Sciatic nerve (tissue), 2 donors: ENCODE measurements at regions not wholly inside any gene's neighbourhood (a gene's known extent, or its start where the extent isn't known, plus 50 kb on each side); places are given as distances from the start of the nearest gene placed in this dataset.

ENCODE experiments used
- ATAC-seq: fragments of 200-7000 bp; cut with Tn5 transposase; one replicate; pipeline ENCODE4 v1.9.1; 2020; ENCODE audit warnings: mild to moderate bottlenecking, moderate library complexity
- DNase-seq: peaks from one replicate; pipeline ENCODE4 v3.0.0-alpha.2; 2020; ENCODE audit warnings: low spot score
- intact Hi-C: fragments of 100-400 bp; cut with DNase I; formaldehyde crosslinking; loops from one replicate; pipeline ENCODE4 v1.14.2; 2022
- donor health status: DM: no; HTN: no; CAD: no.
- donor health status: DM: no; HTN: no; CAD: no.

DNA sequence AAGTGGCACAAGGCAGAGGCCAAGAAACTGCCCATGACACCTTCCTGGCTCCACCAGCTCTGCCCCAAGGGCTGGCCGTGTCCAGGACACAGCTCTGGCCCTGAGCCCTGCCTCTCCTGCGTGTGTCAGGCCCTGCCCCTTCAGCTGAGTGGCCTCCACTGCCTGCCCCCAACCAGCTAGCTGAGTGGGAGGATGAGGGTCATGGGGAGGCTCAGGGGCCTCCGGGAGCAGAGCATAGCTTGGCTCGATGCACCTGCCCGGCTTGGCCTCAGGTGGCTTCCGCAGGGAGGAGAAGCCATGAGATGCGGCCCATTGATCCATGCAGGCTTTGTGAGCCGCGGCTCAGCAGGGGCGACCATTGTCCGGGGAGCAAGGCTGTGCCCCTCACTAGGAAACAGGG lies 108.7 kb upstream of the TTC34 start:
- ATAC-seq (no peak), DNase-seq (no peak)
- intact Hi-C loops: no loop called here

DNA sequence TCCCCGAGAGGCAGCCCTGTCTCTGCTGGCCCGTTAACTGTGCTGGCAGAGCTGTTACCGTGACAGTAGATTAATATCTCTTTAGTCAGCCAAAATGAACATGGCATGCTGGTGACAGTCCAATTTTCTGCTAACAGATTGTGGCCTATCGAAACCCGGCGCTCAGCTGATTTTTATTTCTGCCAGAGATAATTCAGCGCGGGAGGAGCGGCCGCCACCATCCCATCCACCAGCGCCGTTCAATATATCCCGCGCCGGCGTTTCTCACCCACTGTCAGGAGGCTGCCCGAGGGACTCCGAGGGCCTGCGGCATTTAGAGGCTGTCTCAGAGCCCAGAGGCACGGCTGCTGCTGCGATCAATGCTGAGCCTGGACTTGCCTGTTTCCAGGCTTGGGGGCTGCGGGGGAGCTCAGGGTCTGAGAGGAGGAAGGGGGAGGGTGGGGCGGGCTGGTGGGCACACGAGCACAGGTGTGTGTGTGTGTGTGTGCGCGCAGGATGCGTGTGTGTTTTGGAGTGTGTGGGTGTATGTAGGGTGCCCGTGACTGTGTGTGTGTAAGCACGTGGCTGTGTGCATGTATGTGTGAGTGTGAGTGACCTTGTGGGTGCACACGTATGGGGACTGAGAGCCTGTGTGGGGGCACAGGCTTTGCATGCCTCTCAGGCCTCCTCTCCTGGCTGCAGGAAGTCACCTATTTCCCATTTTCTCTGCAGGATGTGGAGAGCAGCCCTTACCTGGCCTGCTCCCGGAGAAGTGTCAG lies 109.7 kb upstream of the ACTRT2 start:
- ATAC-seq: no peak
- no peak for DNase-seq
- intact Hi-C loops: no loop called here

DNA sequence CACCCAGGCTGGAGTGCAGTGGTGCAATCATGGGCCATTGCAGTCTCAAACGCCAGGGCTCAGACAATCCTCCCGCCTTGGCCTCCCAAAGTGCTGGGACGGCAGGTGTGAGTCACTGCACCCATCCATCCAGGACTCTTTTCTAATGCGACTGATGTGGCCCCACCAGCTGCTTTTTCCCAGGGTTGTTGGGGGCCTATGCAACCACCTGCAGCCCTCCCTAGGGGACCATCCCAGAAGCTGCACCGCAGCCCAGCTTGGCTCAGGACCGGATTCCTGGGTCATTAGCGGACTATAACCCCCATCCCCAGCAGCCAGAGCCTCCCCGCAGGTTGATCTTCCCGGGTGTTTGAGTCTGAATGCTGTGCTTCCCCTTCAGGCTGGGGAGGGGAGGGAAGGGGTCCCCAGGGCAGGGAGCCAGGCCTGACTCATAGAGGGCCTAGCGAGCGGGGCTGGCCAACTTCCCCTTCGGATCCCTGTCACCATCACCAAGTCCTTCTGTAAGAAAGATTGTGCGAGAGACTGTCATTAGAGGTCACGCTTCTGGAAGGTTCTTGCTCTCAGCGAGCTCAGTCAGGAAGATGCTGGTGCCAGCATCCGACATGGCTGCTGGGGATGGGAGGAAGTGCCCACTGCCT lies 108.7 kb upstream of the ACTRT2 start:
- DNase-seq (no peak), ATAC-seq (no peak)
- intact Hi-C loops: no loop called here

DNA sequence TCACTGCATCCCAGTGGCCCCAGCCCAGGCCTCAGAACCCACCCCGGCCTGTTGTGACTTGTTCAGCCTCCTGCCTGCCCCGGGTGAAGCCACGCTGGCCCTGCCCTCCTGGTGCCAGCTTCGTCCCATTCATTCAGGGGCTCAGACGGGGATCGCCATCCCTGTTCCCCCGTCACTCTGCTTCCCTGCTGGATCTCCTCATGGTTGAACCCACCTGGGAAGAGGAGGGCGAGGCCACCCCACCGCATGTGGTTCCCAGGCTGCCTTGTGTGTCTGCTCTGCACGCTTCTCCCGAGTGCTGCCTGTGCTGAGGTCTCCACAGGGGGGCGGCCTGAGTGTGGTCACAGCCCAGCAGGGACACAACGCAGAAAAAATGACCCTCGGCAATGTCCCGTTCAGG lies 108.2 kb upstream of the ACTRT2 start:
- intact Hi-C loops: no loop called here

DNA sequence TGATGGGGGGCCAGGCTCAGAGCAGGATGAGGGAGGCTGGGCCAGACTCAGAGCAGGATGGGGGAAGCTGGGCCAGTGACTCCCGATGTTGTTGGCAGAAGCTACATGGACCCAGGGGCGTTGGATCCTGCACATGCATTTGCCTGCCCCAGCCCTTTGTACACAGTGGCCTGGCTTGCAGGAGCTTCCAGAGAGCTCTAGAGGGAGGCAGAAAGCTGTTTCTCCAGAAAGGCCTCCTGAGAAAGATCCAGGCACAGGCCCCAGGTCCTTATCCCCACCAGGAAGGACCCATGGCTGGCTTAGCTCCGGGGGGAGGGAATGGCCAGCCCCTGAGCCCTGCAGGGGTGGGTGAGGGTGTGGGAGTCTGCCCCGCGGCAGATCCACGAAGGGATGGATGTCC lies 106.6 kb upstream of the ACTRT2 start:
- DNase-seq: no peak
- ATAC-seq: no peak
- intact Hi-C loops: no loop called here

More for the DNA sequence above, 108.2 kb upstream of the ACTRT2 start:
- ATAC-seq (no peak), DNase-seq (no peak)

DNA sequence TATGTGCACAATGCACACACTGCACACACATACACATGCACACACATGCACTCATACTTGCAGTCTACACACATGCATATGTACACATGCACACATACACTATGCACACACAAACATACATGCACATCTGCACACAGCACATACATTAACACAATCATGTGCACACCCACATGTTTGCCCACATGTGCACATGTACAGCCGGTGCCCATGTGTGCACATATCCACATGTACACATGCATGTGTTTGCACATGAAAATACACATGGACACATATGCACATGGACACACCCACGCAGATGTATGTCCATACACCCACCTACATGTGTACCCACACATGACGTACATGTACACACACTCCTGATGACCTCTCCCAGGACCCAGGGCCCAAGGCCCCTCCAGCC lies 105.1 kb upstream of the ACTRT2 start:
- no peak for ATAC-seq
- intact Hi-C loops: no loop called here
- DNase-seq: no peak

DNA sequence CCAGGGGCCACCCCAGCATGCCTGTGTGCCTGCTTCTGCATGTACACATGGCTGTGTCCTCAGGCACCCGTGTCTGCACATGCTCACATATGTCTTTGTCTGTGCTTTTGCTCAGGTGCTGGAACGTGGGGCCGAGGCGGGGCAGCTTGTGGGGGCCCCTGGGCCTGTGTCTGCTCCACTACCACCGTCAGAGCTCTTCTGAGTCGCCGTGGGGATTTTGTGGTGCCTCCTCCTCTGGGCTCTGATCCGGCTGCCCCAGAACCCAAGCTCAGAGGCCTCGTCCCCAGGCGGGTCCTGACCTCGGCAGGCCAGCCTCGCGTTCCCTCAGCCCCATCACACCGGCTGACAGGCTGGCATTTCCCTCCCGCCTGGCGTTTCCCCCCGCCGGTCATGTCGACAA lies 104.6 kb upstream of the ACTRT2 start:
- intact Hi-C loops: no loop called here
- DNase-seq (no peak), ATAC-seq (no peak)

DNA sequence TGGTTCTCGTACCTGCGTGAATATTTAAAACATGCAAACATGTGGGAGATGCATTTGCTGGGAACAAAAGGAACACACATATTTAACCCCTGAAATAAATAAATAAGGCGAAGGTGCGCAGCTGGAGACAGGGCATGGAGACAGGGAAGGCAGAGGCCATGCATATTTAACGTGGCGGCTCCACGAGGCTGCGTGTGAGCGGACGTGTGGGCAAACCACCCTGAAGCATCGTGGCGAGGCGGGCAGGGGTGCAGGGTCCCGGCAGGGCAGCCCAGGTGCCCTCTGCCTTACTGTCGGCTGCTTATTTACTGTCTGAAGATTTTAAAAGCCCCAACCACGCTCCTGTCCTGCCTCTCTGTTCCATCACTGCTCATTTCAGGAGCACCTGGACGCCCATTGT lies 104.0 kb upstream of the ACTRT2 start:
- DNase-seq (no peak), ATAC-seq (no peak)
- intact Hi-C loops: no loop called here

DNA sequence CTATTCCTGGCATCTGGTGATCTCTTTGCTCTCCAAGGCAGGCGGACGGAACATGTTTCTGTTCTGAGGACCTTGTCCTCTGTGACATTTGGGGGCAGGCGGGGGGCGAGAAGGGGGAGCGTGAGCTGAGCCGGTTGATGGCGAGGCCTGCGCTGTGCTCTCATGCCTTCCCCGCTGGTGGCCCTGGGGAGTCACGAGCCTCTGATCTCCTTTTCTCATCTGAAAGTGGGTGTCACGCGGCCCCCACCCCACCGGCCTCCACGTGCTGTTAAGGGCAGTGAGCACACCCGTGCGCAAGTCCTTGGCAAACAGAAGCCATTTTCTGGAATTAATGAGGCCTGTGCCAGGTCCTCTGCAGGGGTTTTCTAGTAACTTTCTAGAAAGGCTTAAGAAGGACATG lies 102.8 kb upstream of the ACTRT2 start:
- DNase-seq (no peak), ATAC-seq (no peak)
- intact Hi-C loops: no loop called here

DNA sequence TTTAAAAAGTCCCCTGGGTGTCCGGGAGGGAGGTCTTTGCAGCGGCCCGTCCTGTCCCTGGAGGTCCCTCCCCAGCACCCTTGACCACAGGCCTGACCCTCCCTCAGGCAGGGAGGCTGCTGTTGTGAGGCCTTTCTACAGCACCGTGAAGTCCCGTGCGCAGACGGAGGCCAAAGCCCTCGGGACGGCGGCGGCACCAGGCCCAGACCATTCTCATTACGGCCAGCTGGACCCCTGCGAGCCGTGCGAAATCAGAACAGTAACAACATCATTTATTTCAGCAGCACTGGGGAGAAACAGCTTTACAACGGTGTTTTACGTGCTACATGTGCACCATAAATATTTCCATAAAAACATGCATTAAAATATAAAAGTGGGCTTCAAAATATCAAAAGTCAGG lies 101.4 kb upstream of the ACTRT2 start:
- DNase-seq (no peak), ATAC-seq (no peak)
- intact Hi-C loops: no loop called here

DNA sequence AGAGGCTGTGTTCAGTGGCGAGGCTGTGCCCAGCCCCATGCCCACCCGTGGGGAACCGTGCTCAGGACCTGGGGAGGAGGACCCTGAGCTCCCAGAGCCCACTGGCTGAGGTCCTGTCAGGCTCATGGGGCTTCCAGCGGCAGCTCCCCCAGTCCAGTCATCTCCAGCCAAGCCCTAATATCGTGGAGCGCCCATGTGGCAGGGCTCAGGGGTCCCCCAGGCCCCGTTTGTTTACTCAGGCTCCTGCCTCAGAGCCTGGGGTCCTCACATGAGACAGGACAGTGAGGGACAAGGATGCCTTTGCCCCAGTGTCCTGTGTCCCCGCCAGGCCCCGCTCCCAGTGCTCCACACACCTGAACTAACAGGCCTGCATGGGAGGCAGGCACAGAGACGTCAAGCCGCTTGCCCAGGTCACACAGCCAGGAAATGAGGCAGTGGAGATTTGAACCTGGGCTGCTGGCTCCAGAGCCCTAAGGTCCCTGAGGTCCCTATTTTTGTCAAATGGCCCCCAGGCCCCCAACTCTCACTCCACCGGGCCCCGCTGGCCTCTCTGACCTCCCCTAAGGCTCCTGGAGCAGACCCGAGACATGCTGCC lies 100.7 kb upstream of the ACTRT2 start:
- DNase-seq: no peak
- intact Hi-C loops: no loop called here
- ATAC-seq: no peak

DNA sequence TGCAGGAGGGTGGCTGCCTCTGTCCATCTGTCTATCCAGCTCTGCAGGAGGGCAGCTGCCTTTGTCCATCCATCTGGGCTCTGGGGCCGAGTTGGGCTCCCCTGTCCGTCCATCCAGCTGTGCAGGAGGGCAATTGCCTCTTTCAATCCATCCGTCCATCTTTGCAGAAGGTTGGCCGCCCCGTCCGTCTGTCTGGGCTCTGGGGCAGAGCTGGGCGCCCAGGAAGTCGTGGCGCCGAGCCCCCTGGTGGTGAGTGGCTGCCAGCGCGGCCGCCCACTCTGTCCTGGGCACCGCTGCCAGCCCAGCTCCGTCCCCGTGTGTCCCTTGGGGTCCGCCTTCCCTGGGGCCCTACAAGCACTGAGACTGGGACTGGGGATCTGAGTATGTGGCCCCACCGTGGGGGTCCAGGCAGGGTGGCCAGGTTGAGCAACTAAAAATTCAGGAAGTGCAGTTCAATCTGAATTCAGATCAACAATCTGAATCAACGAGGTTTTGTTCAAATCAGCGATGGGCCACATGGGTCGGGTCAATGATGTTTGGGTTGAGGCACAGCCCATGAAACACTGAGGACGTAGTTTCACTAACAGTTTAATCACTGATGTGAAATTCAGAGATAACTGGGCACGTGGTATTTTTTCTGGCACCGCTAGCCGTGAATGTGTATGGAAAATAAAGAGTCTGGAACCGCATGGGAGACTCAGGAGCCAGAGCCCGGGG lies 99.1 kb upstream of the ACTRT2 start:
- peak; percentile 31 for ATAC-seq
- intact Hi-C loops: no loop called here
- no peak for DNase-seq

DNA sequence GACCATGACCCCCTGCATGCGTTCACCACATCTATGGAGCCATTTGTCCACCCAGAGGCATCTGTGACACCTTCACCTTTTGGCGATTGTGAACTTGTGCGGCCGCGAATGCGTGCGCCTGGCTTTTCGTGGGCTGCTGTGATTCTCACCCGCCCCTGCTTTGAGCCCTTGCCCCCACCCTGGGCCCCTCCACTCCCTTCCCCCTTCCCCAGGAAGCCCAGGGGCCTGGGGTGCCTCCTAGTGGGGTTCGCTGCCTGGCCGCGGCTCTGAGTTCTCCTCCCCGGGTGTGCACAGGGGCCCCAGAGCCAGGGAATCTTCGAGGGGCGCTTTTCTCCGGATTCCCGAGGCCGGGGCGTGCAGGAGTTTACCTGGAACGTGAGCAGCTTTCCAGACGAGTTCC lies 97.9 kb upstream of the ACTRT2 start:
- ATAC-seq (no peak), DNase-seq (no peak)
- intact Hi-C loops: no loop called here

DNA sequence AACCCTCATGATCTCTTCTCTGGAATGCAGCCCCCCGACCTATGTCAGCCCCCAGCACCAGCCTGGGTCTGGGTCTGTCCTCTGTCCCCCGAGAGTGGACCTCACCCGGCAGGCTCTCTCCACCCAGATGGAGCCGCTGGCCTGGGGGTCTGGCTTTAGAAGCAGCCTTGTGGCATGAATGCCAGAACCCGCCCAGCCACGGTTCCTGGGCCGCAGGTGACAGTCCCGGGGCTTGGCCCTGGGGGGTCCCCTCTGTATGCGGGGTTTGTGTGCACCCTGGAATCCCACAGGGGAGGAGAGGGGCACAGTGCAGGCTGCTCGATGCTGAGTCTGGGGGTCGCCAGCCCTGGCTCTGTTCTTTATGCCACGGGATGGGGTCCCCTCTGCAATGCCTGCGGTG lies 96.0 kb upstream of the ACTRT2 start:
- ATAC-seq (no peak), DNase-seq (no peak)
- intact Hi-C loops: no loop called here

DNA sequence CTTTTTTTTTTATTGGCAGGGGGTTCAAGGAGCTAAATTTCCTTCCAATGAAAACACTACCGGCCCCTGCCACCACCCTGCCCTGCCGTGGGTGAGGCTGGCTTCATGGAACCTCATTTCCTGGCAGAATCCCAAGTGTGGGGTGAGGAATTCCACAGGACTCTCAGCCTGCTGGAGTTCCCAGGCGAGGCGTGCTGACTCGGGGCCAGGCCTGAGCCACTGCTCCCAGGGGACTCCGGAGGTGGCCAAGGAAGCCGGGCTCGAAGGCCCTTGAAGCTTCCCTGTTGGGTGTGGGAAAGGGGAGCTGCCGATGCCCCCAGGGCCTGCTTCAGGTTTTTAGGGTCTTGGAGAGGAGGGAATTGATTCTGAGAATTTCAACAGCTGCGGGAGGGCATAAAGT lies 95.3 kb upstream of the ACTRT2 start:
- no peak for ATAC-seq
- intact Hi-C loops: no loop called here
- no peak for DNase-seq

DNA sequence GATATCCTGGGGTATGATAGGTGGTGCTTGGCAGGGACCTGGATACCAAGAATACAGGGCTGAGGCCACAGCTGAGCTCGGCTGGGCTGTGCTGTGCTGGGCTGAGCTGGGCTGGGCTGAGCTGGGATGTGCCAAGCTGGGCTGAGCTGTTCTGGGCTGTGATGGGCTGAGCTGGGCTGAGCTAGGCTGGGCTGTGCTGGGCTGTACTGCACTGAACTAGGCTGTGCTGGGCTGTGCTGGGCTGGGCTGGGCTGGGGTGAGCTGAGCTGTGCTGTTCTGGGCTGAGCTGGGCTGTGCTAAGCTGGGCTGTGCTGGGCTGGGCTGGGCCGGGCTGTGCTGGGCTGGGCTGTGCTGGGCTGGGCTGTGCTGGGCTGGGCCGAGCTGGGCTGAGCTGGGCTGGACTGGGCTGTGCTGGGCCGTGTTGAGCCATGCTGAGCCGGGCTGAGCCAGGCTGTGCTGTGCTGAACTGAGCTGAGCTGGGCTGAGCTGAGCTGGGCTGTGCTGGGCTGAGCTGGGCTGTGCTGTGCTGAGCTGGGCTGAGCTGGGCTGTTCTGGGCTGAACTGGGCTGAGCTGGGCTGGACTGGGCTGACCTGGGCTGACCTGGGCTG lies 94.7 kb upstream of the ACTRT2 start:
- intact Hi-C loops: no loop called here
- DNase-seq (no peak), ATAC-seq (no peak)

DNA sequence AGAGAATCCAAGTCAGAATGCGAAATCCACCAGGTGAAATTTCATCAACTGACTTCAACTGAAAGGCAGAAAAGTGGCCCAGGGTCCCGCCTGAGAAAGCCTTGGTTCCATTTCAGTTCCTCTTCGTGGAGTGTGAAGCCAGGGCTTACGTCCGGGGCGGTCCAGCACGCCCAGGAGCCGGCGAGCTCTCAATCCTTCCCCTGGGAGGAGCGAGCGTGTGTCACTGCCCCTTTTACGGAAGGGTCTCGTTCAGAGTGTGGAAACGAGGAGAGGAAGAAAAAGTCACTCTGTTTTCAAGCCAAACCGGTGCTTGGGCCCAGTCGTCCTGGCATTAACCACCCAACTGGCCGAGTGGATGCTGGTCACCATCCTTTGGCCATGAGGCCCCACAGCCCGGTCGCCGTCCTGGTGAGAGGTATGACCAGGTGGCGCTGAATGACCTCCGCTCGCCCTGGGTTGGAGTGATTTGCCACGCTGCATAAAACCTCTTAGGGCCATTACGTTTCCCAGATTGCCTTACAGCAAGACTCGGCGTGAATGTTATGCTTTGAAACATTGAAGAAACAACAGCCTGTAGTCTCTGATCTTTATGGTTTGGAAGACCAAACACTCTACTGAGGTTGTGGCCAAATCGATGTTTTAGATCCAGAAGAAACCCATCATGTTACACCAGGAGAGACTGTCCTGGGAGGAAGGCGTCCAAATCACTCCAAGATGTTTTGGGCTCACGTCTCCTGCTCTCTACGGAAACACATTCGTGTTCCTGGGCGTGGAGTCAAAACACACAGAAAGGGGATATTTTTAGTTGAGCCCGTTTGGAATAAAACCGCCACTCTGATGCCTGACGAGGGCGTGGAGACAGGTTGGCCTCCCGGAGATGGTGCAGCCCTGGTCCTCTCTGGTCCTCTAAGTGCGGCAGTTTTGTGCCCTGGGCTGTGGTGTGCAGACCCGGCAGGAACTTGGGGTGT lies 93.6 kb upstream of the ACTRT2 start:
- ATAC-seq (peak; percentile 35), DNase-seq (no peak)

More for the DNA sequence above, 93.6 kb upstream of the ACTRT2 start:
- intact Hi-C loops: no loop called here
